Testis (tissue), 2 donors: ENCODE measurements at regions not wholly inside any gene's neighbourhood (a gene's known extent, or its start where the extent isn't known, plus 50 kb on each side); places are given as distances from the start of the nearest gene placed in this dataset.

Experiments used
- POLR2A ChIP-seq: fragments of 450-650 bp; IDR thresholded peaks from one replicate; pipeline ENCODE4 v1.6.1; 2017; ENCODE audit warnings: antibody characterized with exemption, mild to moderate bottlenecking, moderate library complexity
- TF ChIP-seq, protein P1 (sequence below), 3 experiments: fragments of 450-650 bp in 2 of 3; fragments of 200-600 bp in 1 of 3; sonication (generic) in 1 of 3; IDR thresholded peaks; one replicate each; pipeline ENCODE4 v1.5.1; 2016 to 2019; ENCODE audit warnings: antibody characterized with exemption in 3 of 3, mild to moderate bottlenecking in 2 of 3, moderate library complexity in 1 of 3

DNA sequence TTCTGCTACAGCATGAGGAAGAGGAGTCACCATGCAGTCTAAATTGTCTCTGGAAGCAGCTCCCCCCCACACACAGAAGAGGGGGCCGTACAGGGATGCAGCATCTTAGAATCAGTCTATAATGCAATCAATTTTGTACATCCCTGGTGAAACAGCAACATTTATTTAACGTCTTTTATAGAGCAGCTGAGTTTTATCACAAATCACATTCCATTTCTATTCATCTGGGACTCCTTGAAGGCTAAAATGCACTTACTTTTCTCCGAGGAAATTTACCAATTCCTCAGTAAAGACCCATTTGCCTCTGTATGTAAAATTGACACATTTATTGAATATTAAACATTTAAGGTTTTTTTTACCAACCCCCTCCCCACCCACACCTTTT is 193.9 kb downstream of the PHETA1 start:
- TF ChIP-seq POLR2A = no peak
- TF ChIP-seq, protein P1, sequence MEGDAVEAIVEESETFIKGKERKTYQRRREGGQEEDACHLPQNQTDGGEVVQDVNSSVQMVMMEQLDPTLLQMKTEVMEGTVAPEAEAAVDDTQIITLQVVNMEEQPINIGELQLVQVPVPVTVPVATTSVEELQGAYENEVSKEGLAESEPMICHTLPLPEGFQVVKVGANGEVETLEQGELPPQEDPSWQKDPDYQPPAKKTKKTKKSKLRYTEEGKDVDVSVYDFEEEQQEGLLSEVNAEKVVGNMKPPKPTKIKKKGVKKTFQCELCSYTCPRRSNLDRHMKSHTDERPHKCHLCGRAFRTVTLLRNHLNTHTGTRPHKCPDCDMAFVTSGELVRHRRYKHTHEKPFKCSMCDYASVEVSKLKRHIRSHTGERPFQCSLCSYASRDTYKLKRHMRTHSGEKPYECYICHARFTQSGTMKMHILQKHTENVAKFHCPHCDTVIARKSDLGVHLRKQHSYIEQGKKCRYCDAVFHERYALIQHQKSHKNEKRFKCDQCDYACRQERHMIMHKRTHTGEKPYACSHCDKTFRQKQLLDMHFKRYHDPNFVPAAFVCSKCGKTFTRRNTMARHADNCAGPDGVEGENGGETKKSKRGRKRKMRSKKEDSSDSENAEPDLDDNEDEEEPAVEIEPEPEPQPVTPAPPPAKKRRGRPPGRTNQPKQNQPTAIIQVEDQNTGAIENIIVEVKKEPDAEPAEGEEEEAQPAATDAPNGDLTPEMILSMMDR (IDR thresholded peaks at IDR 0.05) = no peak
